Vagina (tissue), 2 donors: ENCODE measurements at regions not wholly inside any gene's neighbourhood (a gene's known extent, or its start where the extent isn't known, plus 50 kb on each side); places are given as distances from the start of the nearest gene placed in this dataset.

Experiments used
- DNase-seq, 2 donors: peaks; one replicate each; pipeline ENCODE4 v3.0.0-alpha.2; 2017; ENCODE audit errors: extremely low spot score in 2 of 2
- H3K27ac ChIP-seq: fragments of 200-600 bp; sonication (generic); one replicate; pipeline ENCODE4 v1.5.1; 2019
- H3K27me3 ChIP-seq: fragments of 200-600 bp; sonication (generic); one replicate; pipeline ENCODE4 v1.5.1; 2019
- H3K36me3 ChIP-seq, 2 donors: fragments of 200-600 bp; sonication (generic); one replicate each; pipeline ENCODE4 v1.5.1; 2017 to 2019
- H3K4me1 ChIP-seq: fragments of 200-600 bp; sonication (generic); one replicate; pipeline ENCODE4 v1.5.1; 2019
- H3K4me3 ChIP-seq, 2 donors: fragments of 200-600 bp; sonication (generic); 1 replicate in 1 of 2; 2 replicates in 1 of 2; pipeline ENCODE4 v1.5.1; 2016 to 2019
- H3K9me3 ChIP-seq: fragments of 200-600 bp; sonication (generic); one replicate; pipeline ENCODE4 v1.5.1; 2019
- POLR2A ChIP-seq, 2 donors: fragments of 450-650 bp; IDR thresholded peaks; one replicate each; pipeline ENCODE4 v1.6.1; 2017; ENCODE audit warnings: antibody characterized with exemption in 2 of 2, mild to moderate bottlenecking in 2 of 2, moderate library complexity in 2 of 2
- POLR2AphosphoS5 ChIP-seq, 2 donors: sonication (generic); formaldehyde crosslinking; IDR thresholded peaks; one replicate each; pipeline ENCODE4 v1.9.0; 2017; ENCODE audit warnings: antibody characterized with exemption in 2 of 2, mild to moderate bottlenecking in 2 of 2, low read depth in 1 of 2; ENCODE audit not compliant: insufficient read depth in 1 of 2
- intact Hi-C: fragments of 100-400 bp; cut with DNase I; formaldehyde crosslinking; loops from one replicate; pipeline ENCODE4 v1.15.1; 2023
- TF ChIP-seq, protein P1 (sequence below), 3 experiments: fragments of 450-650 bp in 2 of 3; fragments of 200-600 bp in 1 of 3; sonication (generic) in 1 of 3; IDR thresholded peaks; one replicate each; pipeline ENCODE4 v1.5.1; 2017 to 2019; ENCODE audit warnings: antibody characterized with exemption in 3 of 3, mild to moderate bottlenecking in 2 of 3, moderate library complexity in 2 of 3

DNA sequence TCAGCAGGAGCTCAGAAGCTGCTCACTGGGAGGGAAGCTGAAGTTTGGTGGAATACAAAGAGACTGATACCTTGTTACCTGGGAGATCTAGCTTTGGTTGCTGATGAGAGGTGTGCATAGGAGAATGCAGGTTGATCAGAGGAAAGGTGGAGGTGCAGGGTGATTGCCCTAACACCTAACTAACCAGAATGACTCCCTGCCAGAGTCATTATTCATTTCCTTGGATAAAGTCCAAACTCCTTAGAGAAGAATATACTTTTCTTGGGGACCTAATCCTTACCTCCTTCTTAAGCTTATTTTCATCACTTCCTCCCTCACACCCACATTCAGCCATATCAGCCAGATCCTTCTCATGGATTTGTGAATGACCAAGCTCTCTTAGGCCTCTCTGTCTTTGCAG lies 814.2 kb upstream of the TENM4 start:
- no peak overlapping the region for H3K27ac ChIP-seq
- no peaks in the 10 kb centered on the region for H3K4me1 ChIP-seq
- no peaks in the 10 kb centered on the region for H3K9me3 ChIP-seq
- intact Hi-C loops: no loop called here
- no peaks in the 10 kb centered on the region for H3K36me3 ChIP-seq
- DNase-seq: no peak
- TF ChIP-seq, protein P1, sequence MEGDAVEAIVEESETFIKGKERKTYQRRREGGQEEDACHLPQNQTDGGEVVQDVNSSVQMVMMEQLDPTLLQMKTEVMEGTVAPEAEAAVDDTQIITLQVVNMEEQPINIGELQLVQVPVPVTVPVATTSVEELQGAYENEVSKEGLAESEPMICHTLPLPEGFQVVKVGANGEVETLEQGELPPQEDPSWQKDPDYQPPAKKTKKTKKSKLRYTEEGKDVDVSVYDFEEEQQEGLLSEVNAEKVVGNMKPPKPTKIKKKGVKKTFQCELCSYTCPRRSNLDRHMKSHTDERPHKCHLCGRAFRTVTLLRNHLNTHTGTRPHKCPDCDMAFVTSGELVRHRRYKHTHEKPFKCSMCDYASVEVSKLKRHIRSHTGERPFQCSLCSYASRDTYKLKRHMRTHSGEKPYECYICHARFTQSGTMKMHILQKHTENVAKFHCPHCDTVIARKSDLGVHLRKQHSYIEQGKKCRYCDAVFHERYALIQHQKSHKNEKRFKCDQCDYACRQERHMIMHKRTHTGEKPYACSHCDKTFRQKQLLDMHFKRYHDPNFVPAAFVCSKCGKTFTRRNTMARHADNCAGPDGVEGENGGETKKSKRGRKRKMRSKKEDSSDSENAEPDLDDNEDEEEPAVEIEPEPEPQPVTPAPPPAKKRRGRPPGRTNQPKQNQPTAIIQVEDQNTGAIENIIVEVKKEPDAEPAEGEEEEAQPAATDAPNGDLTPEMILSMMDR (IDR thresholded peaks at IDR 0.05): no peak
- TF ChIP-seq POLR2A (IDR thresholded peaks at IDR 0.05) (no peak), POLR2AphosphoS5 (IDR thresholded peaks at IDR 0.05; ENCODE audit: insufficient read depth in 1 of 2, low read depth in 1 of 2) (no peak)
- no peak overlapping the region for H3K4me3 ChIP-seq
- no peaks in the 10 kb centered on the region for H3K27me3 ChIP-seq

DNA sequence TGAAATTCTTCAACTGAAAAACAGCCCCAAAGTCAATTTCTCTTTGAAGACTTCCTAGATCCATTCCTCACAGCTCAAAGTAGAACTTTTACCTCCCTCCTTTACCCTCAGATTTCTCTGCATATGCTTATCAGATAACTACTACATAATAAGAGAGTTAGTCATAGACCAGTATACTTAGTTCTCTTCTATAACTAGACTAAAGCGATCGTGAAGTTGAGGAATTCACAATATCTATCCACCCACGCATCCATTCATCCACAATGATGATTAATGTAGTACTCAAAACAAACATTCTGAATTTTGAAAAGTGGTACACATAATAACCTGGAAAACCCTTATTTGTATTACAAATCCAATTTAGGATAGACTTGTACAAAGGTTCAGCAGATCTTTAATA lies 800.9 kb upstream of the TENM4 start:
- Histone ChIP-seq H3K9me3 (no peaks in the 10 kb centered on the region), H3K27ac (no peak overlapping the region), H3K4me1 (no peaks in the 10 kb centered on the region), H3K36me3 (no peaks in the 10 kb centered on the region), H3K4me3 (no peak overlapping the region), H3K27me3 (no peaks in the 10 kb centered on the region)
- no peak for TF ChIP-seq POLR2A (IDR thresholded peaks at IDR 0.05)
- TF ChIP-seq, protein P1 (IDR thresholded peaks at IDR 0.05): no peak
- no peak for TF ChIP-seq POLR2AphosphoS5 (IDR thresholded peaks at IDR 0.05; ENCODE audit: insufficient read depth in 1 of 2, low read depth in 1 of 2)
- intact Hi-C loops: no loop called here
- no peak for DNase-seq

DNA sequence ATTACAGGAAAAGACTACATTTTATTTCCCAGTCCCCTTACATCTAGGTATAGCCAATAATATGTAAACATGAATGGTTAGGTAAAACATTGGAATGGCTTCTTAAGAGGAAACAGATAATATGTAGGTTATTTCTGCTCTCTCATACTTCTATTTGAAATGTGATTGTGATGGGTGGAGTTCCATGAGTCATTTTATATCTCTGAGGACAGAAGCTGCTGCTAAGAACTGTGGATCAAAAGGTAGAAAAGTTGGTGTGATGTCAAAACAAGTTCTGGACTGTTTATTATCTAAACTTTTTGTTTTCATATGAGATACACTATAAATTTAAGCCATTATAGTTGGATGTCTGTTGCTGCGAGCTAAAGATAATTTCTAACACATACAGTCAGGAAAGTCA lies 799.4 kb upstream of the TENM4 start:
- Histone ChIP-seq H3K4me1 (no peaks in the 10 kb centered on the region), H3K4me3 (no peak overlapping the region), H3K27me3 (no peaks in the 10 kb centered on the region), H3K36me3 (no peaks in the 10 kb centered on the region), H3K9me3 (no peaks in the 10 kb centered on the region), H3K27ac (no peak overlapping the region)
- TF ChIP-seq POLR2AphosphoS5 (IDR thresholded peaks at IDR 0.05; ENCODE audit: insufficient read depth in 1 of 2, low read depth in 1 of 2) (no peak), POLR2A (IDR thresholded peaks at IDR 0.05) (no peak)
- TF ChIP-seq, protein P1 (IDR thresholded peaks at IDR 0.05): no peak
- intact Hi-C loops: no loop called here
- DNase-seq: no peak

DNA sequence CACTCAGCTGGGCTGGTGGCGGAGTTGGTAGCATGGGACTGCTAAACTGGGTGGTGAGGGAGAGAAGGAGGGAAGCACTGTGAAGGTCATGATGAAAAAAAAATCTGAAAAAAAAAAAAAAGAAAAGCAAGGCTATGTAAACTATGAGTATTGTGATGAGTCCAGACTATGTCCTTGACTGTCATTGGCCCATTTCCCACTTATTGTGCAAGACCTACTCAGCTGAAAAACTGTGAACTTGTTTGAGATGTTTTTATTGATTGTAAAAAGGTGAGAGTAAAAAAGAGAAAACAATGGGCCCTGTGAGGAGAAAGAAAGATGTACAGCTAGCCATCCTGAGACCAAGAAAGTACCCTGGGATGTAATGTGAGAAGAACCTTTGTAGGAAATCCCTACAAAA lies 798.4 kb upstream of the TENM4 start:
- no peak for TF ChIP-seq POLR2A (IDR thresholded peaks at IDR 0.05)
- TF ChIP-seq POLR2AphosphoS5 (IDR thresholded peaks at IDR 0.05; ENCODE audit: insufficient read depth in 1 of 2, low read depth in 1 of 2): no peak
- TF ChIP-seq, protein P1 (IDR thresholded peaks at IDR 0.05): no peak
- DNase-seq: no peak
- Histone ChIP-seq H3K36me3 (no peaks in the 10 kb centered on the region), H3K4me1 (no peaks in the 10 kb centered on the region), H3K4me3 (no peak overlapping the region), H3K27ac (no peak overlapping the region), H3K27me3 (no peaks in the 10 kb centered on the region), H3K9me3 (no peaks in the 10 kb centered on the region)
- intact Hi-C loops: no loop called here

DNA sequence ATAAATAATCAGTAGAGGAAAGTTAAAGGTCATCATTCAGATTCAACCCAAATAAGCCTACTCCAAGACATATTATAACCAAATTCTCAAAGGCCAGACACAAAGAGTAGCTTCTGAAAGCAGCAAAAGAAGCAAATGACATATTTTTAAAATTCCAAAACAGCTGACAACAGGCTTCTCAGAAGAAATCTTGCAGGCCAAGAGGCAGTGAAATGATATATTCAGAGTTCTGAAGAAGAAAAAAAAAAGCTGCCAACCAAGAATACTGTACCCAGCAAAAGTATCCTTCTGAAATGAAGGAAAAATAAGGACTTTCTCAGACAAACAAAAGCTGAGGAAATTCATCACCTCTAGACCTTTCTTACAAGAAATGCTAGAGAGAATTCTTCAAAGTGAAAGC lies 787.1 kb upstream of the TENM4 start:
- no peak for DNase-seq
- H3K36me3 ChIP-seq: no peaks in the 10 kb centered on the region
- no peak overlapping the region for H3K27ac ChIP-seq
- no peak overlapping the region for H3K4me3 ChIP-seq
- TF ChIP-seq POLR2AphosphoS5 (IDR thresholded peaks at IDR 0.05; ENCODE audit: insufficient read depth in 1 of 2, low read depth in 1 of 2): no peak
- TF ChIP-seq, protein P1 (IDR thresholded peaks at IDR 0.05): no peak
- TF ChIP-seq POLR2A (IDR thresholded peaks at IDR 0.05): no peak
- H3K9me3 ChIP-seq: no peaks in the 10 kb centered on the region
- no peaks in the 10 kb centered on the region for H3K27me3 ChIP-seq
- no peaks in the 10 kb centered on the region for H3K4me1 ChIP-seq
- intact Hi-C loops: no loop called here
